ENCODE measurements at regions not wholly inside any gene's neighbourhood (a gene's known extent, or its start where the extent isn't known, plus 50 kb on each side); places are given as distances from the start of the nearest gene placed in this dataset.

GRCh38 chr2:65640793-65641103, 208.3 kb upstream of the SPRED2 start:
- no peak; the same call in 1 of the 2 replicates for TF ChIP-seq CTCF (conservative IDR thresholded peaks at IDR 0.05; ENCODE audit: low read length)
- TF ChIP-seq EZH2phosphoT487 (IDR thresholded peaks at IDR 0.05; ENCODE audit: borderline replicate concordance): no peak
- H2AFZ ChIP-seq (ENCODE audit: low read length): no peak overlapping the region
- H3F3A ChIP-seq (ENCODE audit: low read depth): no peaks in the 10 kb centered on the region
- H3K4me3 ChIP-seq (ENCODE audit: low read length, poor library complexity, severe bottlenecking): no peak overlapping the region
- H3K79me2 ChIP-seq (ENCODE audit: insufficient read depth, low read length): no peaks in the 10 kb centered on the region
- no peaks in the 10 kb centered on the region for H4K20me1 ChIP-seq (ENCODE audit: insufficient read depth, low read length, poor library complexity, severe bottlenecking)
- no peak overlapping the region for H3K4me2 ChIP-seq (ENCODE audit: low read depth, low read length, poor library complexity, severe bottlenecking)
- H3K4me1 ChIP-seq (ENCODE audit: insufficient read depth, low read length, poor library complexity, severe bottlenecking): no peaks in the 10 kb centered on the region
- H3K9me3 ChIP-seq (ENCODE audit: insufficient read depth, low read depth, low read length): no peaks in the 10 kb centered on the region
- no peaks in the 10 kb centered on the region for H3K9me2 ChIP-seq (replicated peaks; ENCODE audit: low read depth, low read length)
- no peaks in the 10 kb centered on the region for H3K27me3 ChIP-seq (ENCODE audit: insufficient read depth, low read length, poor library complexity, severe bottlenecking)
- no peaks in the 10 kb centered on the region for H3K36me3 ChIP-seq (ENCODE audit: insufficient read depth, low read length)
- H3K9ac ChIP-seq (ENCODE audit: low read depth, low read length, poor library complexity, severe bottlenecking): no peak overlapping the region

- Histone ChIP-seq H3K27me3 (ENCODE audit: insufficient read depth, low read length, poor library complexity, severe bottlenecking) (no peaks in the 10 kb centered on the region), H3F3A (ENCODE audit: low read depth) (no peaks in the 10 kb centered on the region), H3K79me2 (ENCODE audit: insufficient read depth, low read length) (no peaks in the 10 kb centered on the region), H3K4me3 (ENCODE audit: low read length, poor library complexity, severe bottlenecking) (no peak overlapping the region), H3K36me3 (ENCODE audit: insufficient read depth, low read length) (no peaks in the 10 kb centered on the region), H3K9ac (ENCODE audit: low read depth, low read length, poor library complexity, severe bottlenecking) (no peak overlapping the region), H3K4me2 (ENCODE audit: low read depth, low read length, poor library complexity, severe bottlenecking) (no peak overlapping the region), H3K4me1 (ENCODE audit: insufficient read depth, low read length, poor library complexity, severe bottlenecking) (no peaks in the 10 kb centered on the region), H3K9me2 (replicated peaks; ENCODE audit: low read depth, low read length) (no peaks in the 10 kb centered on the region), H2AFZ (ENCODE audit: low read length) (peak overlapping the region; percentile 30; the same call in 1 of the 2 replicates), H4K20me1 (ENCODE audit: insufficient read depth, low read length, poor library complexity, severe bottlenecking) (no peaks in the 10 kb centered on the region), H3K9me3 (ENCODE audit: insufficient read depth, low read depth, low read length) (no peaks in the 10 kb centered on the region)
- no peak for TF ChIP-seq CTCF (conservative IDR thresholded peaks at IDR 0.05; ENCODE audit: low read length)
- TF ChIP-seq EZH2phosphoT487 (IDR thresholded peaks at IDR 0.05; ENCODE audit: borderline replicate concordance): no peak
These were observed 206.9 kb upstream of the SPRED2 start for GRCh38 chr2:65639156-65639864.

GRCh38 chr2:65638443-65638842, 206.0 kb upstream of the SPRED2 start:
- H3K9me2 ChIP-seq (replicated peaks; ENCODE audit: low read depth, low read length): no peaks in the 10 kb centered on the region
- H3K4me2 ChIP-seq (ENCODE audit: low read depth, low read length, poor library complexity, severe bottlenecking): no peak overlapping the region
- H2AFZ ChIP-seq (ENCODE audit: low read length): no peak overlapping the region
- no peaks in the 10 kb centered on the region for H3K9me3 ChIP-seq (ENCODE audit: insufficient read depth, low read depth, low read length)
- H4K20me1 ChIP-seq (ENCODE audit: insufficient read depth, low read length, poor library complexity, severe bottlenecking): no peaks in the 10 kb centered on the region
- H3F3A ChIP-seq (ENCODE audit: low read depth): no peaks in the 10 kb centered on the region
- H3K4me3 ChIP-seq (ENCODE audit: low read length, poor library complexity, severe bottlenecking): no peak overlapping the region
- no peaks in the 10 kb centered on the region for H3K36me3 ChIP-seq (ENCODE audit: insufficient read depth, low read length)
- no peaks in the 10 kb centered on the region for H3K4me1 ChIP-seq (ENCODE audit: insufficient read depth, low read length, poor library complexity, severe bottlenecking)
- TF ChIP-seq EZH2phosphoT487 (IDR thresholded peaks at IDR 0.05; ENCODE audit: borderline replicate concordance) (no peak), CTCF (conservative IDR thresholded peaks at IDR 0.05; ENCODE audit: low read length) (peak; percentile 30; the same call in 1 of the 2 replicates)
- no peak overlapping the region for H3K9ac ChIP-seq (ENCODE audit: low read depth, low read length, poor library complexity, severe bottlenecking)
- no peaks in the 10 kb centered on the region for H3K79me2 ChIP-seq (ENCODE audit: insufficient read depth, low read length)
- no peaks in the 10 kb centered on the region for H3K27me3 ChIP-seq (ENCODE audit: insufficient read depth, low read length, poor library complexity, severe bottlenecking)

Data from Loucy (cell line).